ENCODE measurements at regions not wholly inside any gene's neighbourhood (a gene's known extent, or its start where the extent isn't known, plus 50 kb on each side); places are given as distances from the start of the nearest gene placed in this dataset.

DNA sequence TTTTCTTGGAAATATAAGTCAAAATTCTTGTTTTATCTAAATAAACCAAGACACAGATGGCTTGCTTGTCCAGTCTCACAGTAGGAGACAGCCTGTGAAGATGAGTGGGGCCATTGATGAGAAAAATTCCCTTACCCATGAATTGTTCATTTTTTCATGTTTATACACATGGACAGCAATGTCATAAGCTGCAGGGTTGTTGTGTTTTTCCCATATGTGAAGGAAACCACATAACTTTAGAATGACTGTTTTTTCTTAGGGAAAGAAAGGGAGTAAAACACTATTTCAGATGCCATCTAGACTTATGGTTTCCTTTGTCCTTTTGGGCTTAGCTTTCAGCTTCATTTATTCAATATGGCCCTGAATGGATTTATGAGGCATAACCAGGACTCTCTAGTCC lies 622.5 kb upstream of the NR5A2 start:
- TF ChIP-seq, protein P1, sequence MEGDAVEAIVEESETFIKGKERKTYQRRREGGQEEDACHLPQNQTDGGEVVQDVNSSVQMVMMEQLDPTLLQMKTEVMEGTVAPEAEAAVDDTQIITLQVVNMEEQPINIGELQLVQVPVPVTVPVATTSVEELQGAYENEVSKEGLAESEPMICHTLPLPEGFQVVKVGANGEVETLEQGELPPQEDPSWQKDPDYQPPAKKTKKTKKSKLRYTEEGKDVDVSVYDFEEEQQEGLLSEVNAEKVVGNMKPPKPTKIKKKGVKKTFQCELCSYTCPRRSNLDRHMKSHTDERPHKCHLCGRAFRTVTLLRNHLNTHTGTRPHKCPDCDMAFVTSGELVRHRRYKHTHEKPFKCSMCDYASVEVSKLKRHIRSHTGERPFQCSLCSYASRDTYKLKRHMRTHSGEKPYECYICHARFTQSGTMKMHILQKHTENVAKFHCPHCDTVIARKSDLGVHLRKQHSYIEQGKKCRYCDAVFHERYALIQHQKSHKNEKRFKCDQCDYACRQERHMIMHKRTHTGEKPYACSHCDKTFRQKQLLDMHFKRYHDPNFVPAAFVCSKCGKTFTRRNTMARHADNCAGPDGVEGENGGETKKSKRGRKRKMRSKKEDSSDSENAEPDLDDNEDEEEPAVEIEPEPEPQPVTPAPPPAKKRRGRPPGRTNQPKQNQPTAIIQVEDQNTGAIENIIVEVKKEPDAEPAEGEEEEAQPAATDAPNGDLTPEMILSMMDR (conservative IDR thresholded peaks at IDR 0.05 in 1 of 2, IDR thresholded peaks at IDR 0.05 in 1 of 2; ENCODE audit: extremely low read depth in 1 of 2, insufficient read depth in 1 of 2, low read depth in 1 of 2, low read length in 2 of 2): no peak
- TF ChIP-seq EZH2 (IDR thresholded peaks at IDR 0.05; ENCODE audit: borderline replicate concordance, low read length): no peak
